K562 (cell line): ENCODE measurements at regions not wholly inside any gene's neighbourhood (a gene's known extent, or its start where the extent isn't known, plus 50 kb on each side); places are given as distances from the start of the nearest gene placed in this dataset.
A peak's percentile ranks its signal among the peaks of the same experiment; 100 is the strongest.

Experiments used
- ATAC-seq: fragments of 200-7000 bp; cut with Tn5 transposase; 3 replicates; pipeline ENCODE4 v1.9.1; 2020; ENCODE audit warnings: moderate library complexity
- BruUV-seq: library from RNA; stranded (reverse); fragments of 400-500 nt; replicated peaks from 2 replicates; lab custom pipeline; 2021; lab: Mats Ljungman, UMichigan
- CTCF ChIA-PET: fragments of 300-600 bp; formaldehyde crosslinking; extraction: SDS; loops from one replicate; lab custom pipeline; 2021; ENCODE audit warnings: low intra/inter-chr PET ratio; lab: Yijun Ruan, JAX
- POLR2A ChIA-PET: fragments of 300-600, 350-650 bp; sonication (Branson Sonifier 250); formaldehyde crosslinking; extraction: SDS; loops from one replicate; lab custom pipeline; 2021; ENCODE audit warnings: antibody characterized with exemption, inconsistent platforms; lab: Yijun Ruan, JAX
- DNase-seq, 4 experiments: peaks; one replicate each; pipeline versions ENCODE4 v3.0.0 to v3.0.0-alpha.2; 2011 to 2018; ENCODE audit warnings: low spot score in 3 of 4, mixed read lengths in 3 of 4; ENCODE audit errors: extremely low read depth in 1 of 4
- FAIRE-seq: peaks from 2 replicates; lab custom pipeline; 2011; peaks lifted over from hg19 to GRCh38; lab: Jason Lieb, UNC
- H2AFZ ChIP-seq: 2 replicates; pipeline ENCODE4 v1.6.0; 2011; ENCODE audit warnings: low read depth, low read length, control low read depth, inconsistent platforms
- H3K27ac ChIP-seq: fragments of 200-600 bp; 3 replicates; pipeline ENCODE4 v1.8.0; 2011; ENCODE audit warnings: low read depth, mild to moderate bottlenecking, control low read depth, inconsistent platforms, low read length, moderate library complexity, mixed read lengths; ENCODE audit errors: extremely low read depth
- H3K27me3 ChIP-seq, 2 experiments: fragments of 300-600 bp in 1 of 2; 2 replicates in 1 of 2; 3 replicates in 1 of 2; pipeline versions ENCODE4 v1.6.0 to v1.8.0; 2011; ENCODE audit warnings: inconsistent platforms in 2 of 2, low read length in 2 of 2, mild to moderate bottlenecking in 1 of 2, mixed read lengths in 1 of 2, moderate library complexity in 1 of 2; ENCODE audit not compliant: control insufficient read depth in 2 of 2, insufficient read depth in 2 of 2
- H3K36me3 ChIP-seq: fragments of 300-600 bp; 3 replicates; pipeline ENCODE4 v1.8.0; 2011; ENCODE audit warnings: mild to moderate bottlenecking, low read length, inconsistent platforms; ENCODE audit not compliant: control insufficient read depth, insufficient read depth
- H3K4me1 ChIP-seq, 2 experiments: fragments of 200-600 bp in 1 of 2; replicated peaks in 1 of 2; 2 replicates in 1 of 2; 3 replicates in 1 of 2; pipeline versions ENCODE4 v1.5.1 to v1.8.0; 2011; ENCODE audit warnings: inconsistent platforms in 2 of 2, low read length in 2 of 2, mild to moderate bottlenecking in 1 of 2, mixed read lengths in 1 of 2, moderate library complexity in 1 of 2; ENCODE audit not compliant: control insufficient read depth in 2 of 2, insufficient read depth in 2 of 2
- H3K4me2 ChIP-seq: 2 replicates; pipeline ENCODE4 v1.6.1; 2011; ENCODE audit warnings: low read length, control low read depth, inconsistent platforms, mixed read lengths; ENCODE audit not compliant: insufficient read depth
- H3K4me3 ChIP-seq: fragments of 200-600 bp; sonication (generic), shearing (Covaris generic); 2 replicates; pipeline ENCODE4 v1.5.1; 2016; ENCODE audit warnings: control low read depth, inconsistent platforms
- H3K79me2 ChIP-seq: fragments of 200-600 bp; 3 replicates; pipeline ENCODE4 v1.8.0; 2011; ENCODE audit warnings: low read length, inconsistent platforms; ENCODE audit not compliant: control insufficient read depth, insufficient read depth
- H3K9ac ChIP-seq, 2 experiments: 2 replicates each; pipeline versions ENCODE4 v1.6.0 to v1.6.1; 2011; ENCODE audit warnings: low read depth in 2 of 2, low read length in 2 of 2, control low read depth in 1 of 2, inconsistent platforms in 1 of 2, mild to moderate bottlenecking in 1 of 2, mixed read lengths in 1 of 2; ENCODE audit not compliant: insufficient read depth in 1 of 2
- H3K9me1 ChIP-seq: one replicate; pipeline ENCODE4 v1.6.0; 2011; ENCODE audit warnings: inconsistent platforms, mild to moderate bottlenecking, low read length, moderate library complexity; ENCODE audit not compliant: control insufficient read depth, insufficient read depth
- H3K9me3 ChIP-seq: replicated peaks from 2 replicates; pipeline ENCODE4 v1.5.1; 2011; ENCODE audit warnings: low read depth, low read length, inconsistent platforms; ENCODE audit not compliant: control insufficient read depth, insufficient read depth
- H4K20me1 ChIP-seq: replicated peaks from 2 replicates; pipeline ENCODE4 v1.6.1; 2011; ENCODE audit warnings: low read length, inconsistent platforms, mixed read lengths; ENCODE audit not compliant: control insufficient read depth, insufficient read depth
- ARID1B ChIP-seq: fragments of 450-650 bp; IDR thresholded peaks from 2 replicates; pipeline ENCODE4 v1.6.1; 2016; ENCODE audit warnings: antibody characterized with exemption, mild to moderate bottlenecking, inconsistent platforms
- CBFA2T3 ChIP-seq: fragments of 450-650 bp; IDR thresholded peaks from 2 replicates; pipeline ENCODE4 v1.6.1; 2017
- HMG20B ChIP-seq: fragments of 250-450 bp; sonication (Bioruptor Pico); IDR thresholded peaks from 2 replicates; pipeline ENCODE4 v1.5.0; 2021; ENCODE audit warnings: mild to moderate bottlenecking
- KLF6 ChIP-seq: fragments of 250-450 bp; sonication (Bioruptor Pico); IDR thresholded peaks from 2 replicates; pipeline ENCODE4 v1.4.0; 2020; ENCODE audit warnings: mild to moderate bottlenecking, moderate library complexity, borderline replicate concordance
- MTA1 ChIP-seq: fragments of 450-650 bp; IDR thresholded peaks from 2 replicates; pipeline ENCODE4 v1.6.1; 2017; ENCODE audit warnings: borderline replicate concordance
- MTA2 ChIP-seq: fragments of 450-650 bp; IDR thresholded peaks from 2 replicates; pipeline ENCODE4 v1.6.1; 2016; ENCODE audit warnings: low read depth
- MYBL2 ChIP-seq, 2 experiments: fragments of 450-650 bp in 1 of 2; sonication (generic) in 1 of 2; formaldehyde crosslinking in 1 of 2; IDR thresholded peaks; 2 replicates each; pipeline versions ENCODE4 v1.6.1 to v1.8.1; 2017 to 2022; ENCODE audit warnings: borderline replicate concordance in 1 of 2, inconsistent platforms in 1 of 2, low read depth in 1 of 2, mild to moderate bottlenecking in 1 of 2, missing genetic modification reagents in 1 of 2, moderate library complexity in 1 of 2
- PURB ChIP-seq: sonication (generic); formaldehyde crosslinking; IDR thresholded peaks from 2 replicates; pipeline ENCODE4 v1.9.0; 2021; ENCODE audit warnings: low read depth, mild to moderate bottlenecking, missing genetic modification reagents
- RBBP5 ChIP-seq: fragments of 200-600 bp; sonication (generic); IDR thresholded peaks from 2 replicates; pipeline ENCODE4 v1.6.1; 2012; ENCODE audit warnings: borderline replicate concordance, mild to moderate bottlenecking, low read length, control low read depth, inconsistent platforms; ENCODE audit not compliant: insufficient read depth, poor library complexity, severe bottlenecking
- RBM34 ChIP-seq: fragments of 200-400 bp; formaldehyde crosslinking; IDR thresholded peaks from 2 replicates; pipeline ENCODE4 v1.6.1; 2018; ENCODE audit warnings: low read length, borderline replicate concordance; ENCODE audit not compliant: insufficient read depth
- SRSF1 ChIP-seq: fragments of 200-400 bp; formaldehyde crosslinking; IDR thresholded peaks from 2 replicates; pipeline ENCODE4 v1.6.1; 2017; ENCODE audit warnings: mild to moderate bottlenecking, low read depth, low read length, moderate library complexity
- TAL1 ChIP-seq: fragments of 450-650 bp; IDR thresholded peaks from 2 replicates; pipeline ENCODE4 v1.6.1; 2016; ENCODE audit warnings: mild to moderate bottlenecking
- TCF3 ChIP-seq: sonication (generic); formaldehyde crosslinking; IDR thresholded peaks from 2 replicates; pipeline ENCODE4 v1.4.0; 2020; ENCODE audit warnings: mild to moderate bottlenecking, missing genetic modification reagents
- TEAD1 ChIP-seq, 2 experiments: fragments of 450-650 bp in 1 of 2; sonication (generic) in 1 of 2; formaldehyde crosslinking; IDR thresholded peaks; 2 replicates each; pipeline versions ENCODE4 v1.4.0 to v1.8.0; 2020 to 2022; ENCODE audit warnings: mild to moderate bottlenecking in 2 of 2, missing genetic modification reagents in 1 of 2
- TEAD4 ChIP-seq, 2 experiments: sonication (generic) in 1 of 2; formaldehyde crosslinking in 1 of 2; IDR thresholded peaks; 2 replicates each; pipeline versions ENCODE4 v1.6.1 to v1.8.0; 2012 to 2022; ENCODE audit warnings: borderline replicate concordance in 1 of 2, inconsistent platforms in 1 of 2, low read length in 1 of 2, mild to moderate bottlenecking in 1 of 2, missing genetic modification reagents in 1 of 2
- ZBTB7A ChIP-seq: IDR thresholded peaks from 2 replicates; pipeline ENCODE4 v1.6.1; 2011; ENCODE audit warnings: low read depth, mild to moderate bottlenecking, low read length, moderate library complexity, borderline replicate concordance; ENCODE audit not compliant: control insufficient read depth
- ZNF384 ChIP-seq: IDR thresholded peaks from 2 replicates; pipeline ENCODE4 v1.6.1; 2012; ENCODE audit warnings: low read depth, low read length, improper control_type of control experiment
- WGBS: fragments of 100-300 bp; shearing (Covaris generic); methylation state at CpG from one replicate; pipeline ENCODE4 v1.1.6; 2016; ENCODE audit warnings: low coverage, mixed read lengths; ENCODE audit not compliant: insufficient coverage; ENCODE audit errors: missing lambda C conversion rate; 5-methylcytosine and 5-hydroxymethylcytosine counted together
- in situ Hi-C: fragments of 300-500 bp; cut with MboI; formaldehyde crosslinking; loops from 4 replicates; pipeline ENCODE4 v1.15.0; 2018; ENCODE audit warnings: inconsistent platforms, mixed read lengths
- intact Hi-C: fragments of 100-400 bp; cut with micrococcal nuclease; formaldehyde crosslinking; loops from 2 replicates; pipeline ENCODE4 v1.14.2; 2022
- TF ChIP-seq, protein P1 (sequence below): fragments of 150-350 bp; conservative IDR thresholded peaks from 2 replicates; pipeline ENCODE4 v1.6.1; 2014; ENCODE audit warnings: low read length
- TF ChIP-seq, protein P2 (sequence below): sonication (generic); formaldehyde crosslinking; IDR thresholded peaks from 2 replicates; pipeline ENCODE4 v1.8.0; 2022; ENCODE audit warnings: mild to moderate bottlenecking, missing genetic modification reagents

DNA sequence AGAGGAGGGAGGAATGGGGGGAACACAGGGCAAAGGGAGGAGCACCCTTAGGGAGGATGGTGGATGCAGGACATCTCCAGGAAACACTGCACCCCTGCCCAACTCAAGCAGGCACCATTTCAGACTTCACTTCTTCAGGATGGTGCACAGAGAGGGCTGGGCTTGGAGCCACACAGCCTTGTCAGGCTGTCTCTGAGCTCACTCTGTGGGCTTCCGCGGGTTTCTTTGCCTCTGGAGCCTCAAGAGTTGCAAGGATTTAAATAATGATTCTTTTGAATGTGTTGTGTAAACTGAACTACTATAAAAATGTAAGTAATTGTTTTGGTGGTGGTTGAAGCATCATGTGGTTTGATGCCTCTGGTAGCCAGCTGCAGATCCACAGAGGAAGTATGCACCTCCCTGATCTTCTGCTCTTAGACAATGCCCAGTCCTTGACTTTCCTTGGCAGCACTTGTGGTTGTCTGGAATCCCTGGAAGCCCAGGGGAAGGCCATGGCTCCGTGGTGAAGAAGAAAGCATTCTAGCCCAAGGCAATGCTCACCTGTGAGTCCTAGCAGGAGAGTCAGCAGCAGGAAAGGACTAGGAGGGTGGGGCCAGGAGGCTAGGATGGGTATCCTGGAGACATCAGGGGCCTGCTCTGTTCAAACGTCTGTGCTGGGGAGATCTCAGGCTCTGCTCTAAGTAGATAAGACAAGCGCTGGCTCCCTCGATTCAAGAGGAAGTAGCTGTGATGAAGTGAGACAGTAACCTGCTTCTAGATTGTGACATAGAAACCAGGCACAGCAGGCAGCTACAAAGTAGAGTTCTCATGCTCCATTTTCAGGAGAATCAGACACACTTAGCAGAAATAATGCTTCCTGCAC lies 50.2 kb upstream of the SIRPG start:
- peak; percentile 8 to 48 (median 24) for DNase-seq
- no peak overlapping the region for H3K9ac ChIP-seq
- H4K20me1 ChIP-seq: no peaks in the 10 kb centered on the region; the same call in 1 of the 2 replicates
- H3K4me3 ChIP-seq: no peak overlapping the region
- ATAC-seq: peak; percentile 68
- ChIA-PET POLR2A (no interaction called here), CTCF (no interaction called here)
- no peaks in the 10 kb centered on the region for H3K36me3 ChIP-seq
- intact Hi-C loops: no loop called here
- H3K4me2 ChIP-seq: no peak overlapping the region; the same call in 1 of the 2 replicates
- no peaks in the 10 kb centered on the region for H3K79me2 ChIP-seq
- H3K27me3 ChIP-seq: peaks cover 0 to 12% of the 10 kb centered on the region in 2 experiments; a peak in 2 of 5 replicates
- in situ Hi-C loops: no loop called here
- H3K9me1 ChIP-seq: no peaks in the 10 kb centered on the region
- H3K9me3 ChIP-seq: no peaks in the 10 kb centered on the region
- 4% methylated on average over 4 of the region's 6 CpGs for WGBS
- no TSS peak for BruUV-seq
- no peak for FAIRE-seq
- H3K27ac ChIP-seq: no peak overlapping the region; the same call in 2 of the 3 replicates
- no peak overlapping the region for H2AFZ ChIP-seq
- H3K4me1 ChIP-seq: peaks cover 0 to 14% of the 10 kb centered on the region in 2 experiments; a peak in 3 of 5 replicates
- TF ChIP-seq KLF6 (CRISPR knock-in tag): no peak
- TF ChIP-seq, protein P1, sequence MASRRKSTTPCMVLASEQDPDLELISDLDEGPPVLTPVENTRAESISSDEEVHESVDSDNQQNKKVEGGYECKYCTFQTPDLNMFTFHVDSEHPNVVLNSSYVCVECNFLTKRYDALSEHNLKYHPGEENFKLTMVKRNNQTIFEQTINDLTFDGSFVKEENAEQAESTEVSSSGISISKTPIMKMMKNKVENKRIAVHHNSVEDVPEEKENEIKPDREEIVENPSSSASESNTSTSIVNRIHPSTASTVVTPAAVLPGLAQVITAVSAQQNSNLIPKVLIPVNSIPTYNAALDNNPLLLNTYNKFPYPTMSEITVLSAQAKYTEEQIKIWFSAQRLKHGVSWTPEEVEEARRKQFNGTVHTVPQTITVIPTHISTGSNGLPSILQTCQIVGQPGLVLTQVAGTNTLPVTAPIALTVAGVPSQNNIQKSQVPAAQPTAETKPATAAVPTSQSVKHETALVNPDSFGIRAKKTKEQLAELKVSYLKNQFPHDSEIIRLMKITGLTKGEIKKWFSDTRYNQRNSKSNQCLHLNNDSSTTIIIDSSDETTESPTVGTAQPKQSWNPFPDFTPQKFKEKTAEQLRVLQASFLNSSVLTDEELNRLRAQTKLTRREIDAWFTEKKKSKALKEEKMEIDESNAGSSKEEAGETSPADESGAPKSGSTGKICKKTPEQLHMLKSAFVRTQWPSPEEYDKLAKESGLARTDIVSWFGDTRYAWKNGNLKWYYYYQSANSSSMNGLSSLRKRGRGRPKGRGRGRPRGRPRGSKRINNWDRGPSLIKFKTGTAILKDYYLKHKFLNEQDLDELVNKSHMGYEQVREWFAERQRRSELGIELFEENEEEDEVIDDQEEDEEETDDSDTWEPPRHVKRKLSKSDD: no peak
- no peak for TF ChIP-seq RBM34
- no peak for TF ChIP-seq HMG20B (CRISPR knock-in tag)
- no peak for TF ChIP-seq ZBTB7A
- no peak for TF ChIP-seq RBBP5
- TF ChIP-seq, protein P2, sequence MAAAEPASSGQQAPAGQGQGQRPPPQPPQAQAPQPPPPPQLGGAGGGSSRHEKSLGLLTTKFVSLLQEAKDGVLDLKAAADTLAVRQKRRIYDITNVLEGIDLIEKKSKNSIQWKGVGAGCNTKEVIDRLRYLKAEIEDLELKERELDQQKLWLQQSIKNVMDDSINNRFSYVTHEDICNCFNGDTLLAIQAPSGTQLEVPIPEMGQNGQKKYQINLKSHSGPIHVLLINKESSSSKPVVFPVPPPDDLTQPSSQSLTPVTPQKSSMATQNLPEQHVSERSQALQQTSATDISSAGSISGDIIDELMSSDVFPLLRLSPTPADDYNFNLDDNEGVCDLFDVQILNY (CRISPR knock-in tag): no peak
- peak; percentile 59 for TF ChIP-seq ARID1B
- TF ChIP-seq MYBL2 (IDR thresholded peaks at IDR 0.05; ENCODE audit: low read depth): no peak
- TF ChIP-seq MYBL2 (CRISPR knock-in tag; IDR thresholded peaks at IDR 0.05; ENCODE audit: borderline replicate concordance): no peak
- TF ChIP-seq MTA1: no peak
- peak; percentile 69 for TF ChIP-seq TAL1
- no peak for TF ChIP-seq TEAD1 (CRISPR knock-in tag; IDR thresholded peaks at IDR 0.05)
- TF ChIP-seq CBFA2T3: peak; percentile 70
- no peak for TF ChIP-seq SRSF1
- TF ChIP-seq TCF3 (CRISPR knock-in tag): peak; percentile 67
- no peak for TF ChIP-seq ZNF384
- TF ChIP-seq TEAD4 (IDR thresholded peaks at IDR 0.05; ENCODE audit: low read length): peak; percentile 64
- no peak for TF ChIP-seq TEAD4 (CRISPR knock-in tag; IDR thresholded peaks at IDR 0.05; ENCODE audit: borderline replicate concordance)
- peak; percentile 41 for TF ChIP-seq MTA2
- TF ChIP-seq PURB (CRISPR knock-in tag): no peak
